CD4-positive, CD25-positive, alpha-beta regulatory T cell (primary cell): ENCODE measurements at regions not wholly inside any gene's neighbourhood (a gene's known extent, or its start where the extent isn't known, plus 50 kb on each side); places are given as distances from the start of the nearest gene placed in this dataset.
A peak's percentile ranks its signal among the peaks of the same experiment; 100 is the strongest.

ENCODE experiments used
- ATAC-seq, 2 donors: fragments of 150-1000 bp; cut with Tn5 transposase; one replicate each; pipeline ENCODE4 v1.10.0; 2021; ENCODE audit warnings: low read depth in 2 of 2, moderate number of reproducible peaks in 2 of 2, moderate library complexity in 1 of 2
- DNase-seq, 3 donors: peaks; one replicate each; pipeline versions ENCODE4 v3.0.0 to v3.0.0-alpha.2; 2012 to 2022; ENCODE audit warnings: mixed read lengths in 1 of 3
- H3K27ac ChIP-seq: one replicate; pipeline ENCODE4 v1.7.0; 2013; ENCODE audit warnings: mild to moderate bottlenecking, low read length; ENCODE audit not compliant: insufficient read depth, poor library complexity, severe bottlenecking
- H3K27me3 ChIP-seq: one replicate; pipeline ENCODE4 v1.7.0; 2013; ENCODE audit warnings: low read length; ENCODE audit not compliant: control insufficient read depth, insufficient read depth
- H3K36me3 ChIP-seq: one replicate; pipeline ENCODE4 v1.7.0; 2013; ENCODE audit warnings: mild to moderate bottlenecking, low read length, moderate library complexity; ENCODE audit not compliant: control insufficient read depth, insufficient read depth
- H3K4me1 ChIP-seq: 2 replicates; pipeline ENCODE4 v1.7.0; 2013; ENCODE audit warnings: mild to moderate bottlenecking, low read length; ENCODE audit not compliant: insufficient read depth, control insufficient read depth, poor library complexity, severe bottlenecking
- H3K4me3 ChIP-seq: one replicate; pipeline ENCODE4 v1.7.0; 2013; ENCODE audit warnings: low read depth, mild to moderate bottlenecking, low read length, moderate library complexity
- H3K9me3 ChIP-seq, 2 experiments: 1 replicate in 1 of 2; 2 replicates in 1 of 2; pipeline ENCODE4 v1.7.0; 2013; ENCODE audit warnings: low read length in 2 of 2, mild to moderate bottlenecking in 1 of 2, moderate library complexity in 1 of 2; ENCODE audit not compliant: control insufficient read depth in 2 of 2
- H3K27ac Mint-ChIP-seq, 3 donors: one replicate each; pipeline ENCODE4 v1.8.0; 2020 to 2022; ENCODE audit warnings: mild to moderate bottlenecking in 3 of 3, mixed read lengths in 3 of 3, moderate library complexity in 2 of 3
- H3K27me3 Mint-ChIP-seq: one replicate; pipeline ENCODE4 v1.8.0; 2022; ENCODE audit warnings: mild to moderate bottlenecking, mixed read lengths
- H3K36me3 Mint-ChIP-seq: one replicate; pipeline ENCODE4 v1.8.0; 2020; ENCODE audit warnings: mixed read lengths
- H3K4me1 Mint-ChIP-seq, 4 donors: one replicate each; pipeline ENCODE4 v1.8.0; 2020 to 2022; ENCODE audit warnings: mixed read lengths in 4 of 4, mild to moderate bottlenecking in 1 of 4
- H3K4me3 Mint-ChIP-seq, 4 donors: one replicate each; pipeline ENCODE4 v1.8.0; 2020 to 2022; ENCODE audit warnings: mild to moderate bottlenecking in 4 of 4, mixed read lengths in 4 of 4, moderate library complexity in 3 of 4
- H3K9me3 Mint-ChIP-seq, 7 donors: one replicate each; pipeline ENCODE4 v1.8.0; 2020 to 2022; ENCODE audit warnings: mixed read lengths in 7 of 7, mild to moderate bottlenecking in 3 of 7, moderate library complexity in 2 of 7

DNA sequence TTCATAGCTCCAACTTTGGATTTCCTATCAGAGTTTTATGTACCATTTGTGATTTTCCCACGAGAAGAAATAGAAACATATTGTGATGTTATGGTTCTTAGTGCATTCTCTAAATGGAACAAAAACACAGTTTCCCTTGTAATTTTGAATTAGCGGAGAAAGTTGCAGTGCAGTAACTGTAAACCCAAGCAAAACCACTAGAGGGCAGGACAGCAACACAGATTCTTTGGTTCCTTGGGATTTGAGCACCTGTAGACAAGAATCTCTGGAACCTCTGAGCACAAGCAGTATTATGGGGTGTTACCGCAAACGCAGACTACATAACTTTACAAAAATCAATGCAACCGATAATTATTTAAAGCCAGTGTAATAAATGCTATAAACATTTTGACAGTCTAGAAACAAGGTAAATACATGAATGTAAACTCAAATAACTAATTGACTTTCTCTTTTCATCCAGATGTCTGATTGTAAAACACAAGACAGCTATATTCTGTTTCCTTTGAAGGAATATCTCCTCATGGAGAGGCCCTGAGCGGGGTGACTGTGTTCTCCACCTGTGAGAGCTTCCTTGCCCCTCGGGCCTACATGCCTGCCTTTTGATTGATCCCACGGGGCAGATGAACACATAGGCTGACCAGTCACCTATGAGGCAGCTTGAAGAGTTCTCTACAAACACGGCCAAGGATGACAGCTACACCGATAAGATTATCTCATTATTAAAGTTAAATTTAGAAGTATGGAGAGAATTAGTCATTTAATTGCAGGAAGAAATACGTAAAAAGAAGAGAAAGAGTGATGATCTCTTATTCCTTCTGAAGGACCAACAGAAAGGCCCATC, 67.5 kb upstream of the COL21A1 start:
- no peak overlapping the region for H3K4me3 ChIP-seq
- peak in 1 of 3 donors; percentile 8 for DNase-seq
- Mint-ChIP-seq H3K27me3 (no peaks in the 10 kb centered on the region), H3K27ac (no peak overlapping the region), H3K36me3 (no peaks in the 10 kb centered on the region), H3K9me3 (no peaks in the 10 kb centered on the region), H3K4me1 (no peaks in the 10 kb centered on the region), H3K4me3 (no peak overlapping the region)
- H3K4me1 ChIP-seq = no peaks in the 10 kb centered on the region
- H3K9me3 ChIP-seq = no peaks in the 10 kb centered on the region
- no peak overlapping the region for H3K27ac ChIP-seq
- no peaks in the 10 kb centered on the region for H3K36me3 ChIP-seq
- ATAC-seq = no peak
- H3K27me3 ChIP-seq = no peaks in the 10 kb centered on the region

DNA sequence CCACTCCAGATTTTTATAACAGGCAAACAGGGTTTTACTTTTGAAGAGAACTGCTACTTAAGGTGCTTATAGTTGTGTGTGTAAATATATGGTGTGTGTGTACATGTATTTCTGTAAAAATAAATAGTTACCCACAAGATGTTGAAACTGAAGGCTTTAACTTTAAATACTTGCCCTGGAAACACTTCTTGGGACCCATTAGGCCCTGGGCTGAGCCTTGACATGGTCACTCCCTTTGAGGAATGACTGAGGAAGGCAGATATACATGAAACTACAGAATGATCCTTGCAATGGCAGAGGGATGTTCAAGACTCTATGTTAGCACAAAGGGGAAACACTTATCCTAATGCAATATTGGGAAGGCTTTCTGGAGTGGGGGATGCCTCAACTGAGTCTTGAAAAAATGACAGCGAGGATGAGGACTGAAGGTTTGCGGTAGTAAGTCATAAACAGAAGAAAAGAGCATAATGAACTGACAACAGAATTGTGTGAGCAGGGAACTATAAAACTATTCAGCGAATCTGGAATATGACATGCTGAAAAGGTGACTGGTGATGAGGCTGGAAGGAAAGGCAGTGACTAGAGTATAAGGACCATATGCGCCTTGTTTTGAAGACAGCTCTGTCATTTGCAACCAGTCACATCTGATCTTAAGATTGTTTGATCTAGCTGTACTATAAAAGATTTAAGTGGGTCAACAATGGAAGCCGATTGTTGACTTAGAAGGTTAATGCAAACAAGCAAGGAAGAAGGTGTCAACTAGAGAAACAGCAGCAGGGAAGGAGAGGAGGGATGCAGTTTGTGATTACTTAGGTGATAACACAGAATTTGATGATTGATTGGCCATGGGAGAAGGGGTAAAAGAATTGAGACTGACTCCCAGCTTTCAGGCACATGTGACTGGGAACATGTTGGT, 64.4 kb upstream of the COL21A1 start:
- ATAC-seq = no peak
- H3K9me3 ChIP-seq = no peaks in the 10 kb centered on the region
- H3K4me3 ChIP-seq = no peak overlapping the region
- peaks cover 0 to 6% (median 2%) of the 10 kb centered on the region in 7 donors for H3K9me3 Mint-ChIP-seq
- H3K4me1 Mint-ChIP-seq = no peaks in the 10 kb centered on the region
- H3K27ac ChIP-seq = no peak overlapping the region
- H3K27me3 ChIP-seq = no peaks in the 10 kb centered on the region
- H3K36me3 ChIP-seq = no peaks in the 10 kb centered on the region
- peak overlapping the region in 1 of 3 donors; percentile 35 for H3K27ac Mint-ChIP-seq
- H3K27me3 Mint-ChIP-seq = no peaks in the 10 kb centered on the region
- no peaks in the 10 kb centered on the region for H3K36me3 Mint-ChIP-seq
- DNase-seq = no peak
- no peak overlapping the region for H3K4me3 Mint-ChIP-seq
- no peaks in the 10 kb centered on the region for H3K4me1 ChIP-seq

DNA sequence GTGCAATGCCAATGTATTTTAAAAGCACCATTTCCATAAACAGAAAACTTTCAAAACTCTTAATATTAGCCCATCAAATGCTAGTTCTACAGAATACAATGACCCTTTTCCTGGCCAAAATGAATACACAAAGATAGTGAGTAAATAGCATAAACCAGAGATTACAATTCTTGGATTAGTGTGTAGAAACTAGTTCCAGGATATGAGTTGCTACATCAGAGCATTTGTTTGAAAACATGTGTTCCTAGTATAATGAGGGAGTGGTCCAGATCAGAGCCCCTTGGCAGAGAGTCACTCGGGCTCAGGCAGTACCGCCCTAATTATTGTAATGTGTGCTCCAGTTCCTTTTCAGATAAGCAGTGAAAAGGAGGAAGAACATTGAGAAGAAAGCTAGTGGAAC, 63.7 kb upstream of the COL21A1 start:
- Histone ChIP-seq H3K27me3 (no peaks in the 10 kb centered on the region), H3K4me3 (no peak overlapping the region), H3K4me1 (no peaks in the 10 kb centered on the region), H3K9me3 (no peaks in the 10 kb centered on the region), H3K27ac (no peak overlapping the region), H3K36me3 (no peaks in the 10 kb centered on the region)
- Mint-ChIP-seq H3K27me3 (no peaks in the 10 kb centered on the region), H3K9me3 (peaks cover 0 to 8% (median 3%) of the 10 kb centered on the region in 7 donors), H3K4me1 (no peaks in the 10 kb centered on the region), H3K4me3 (no peak overlapping the region), H3K27ac (no peak overlapping the region), H3K36me3 (no peaks in the 10 kb centered on the region)
- ATAC-seq (no peak), DNase-seq (no peak)

DNA sequence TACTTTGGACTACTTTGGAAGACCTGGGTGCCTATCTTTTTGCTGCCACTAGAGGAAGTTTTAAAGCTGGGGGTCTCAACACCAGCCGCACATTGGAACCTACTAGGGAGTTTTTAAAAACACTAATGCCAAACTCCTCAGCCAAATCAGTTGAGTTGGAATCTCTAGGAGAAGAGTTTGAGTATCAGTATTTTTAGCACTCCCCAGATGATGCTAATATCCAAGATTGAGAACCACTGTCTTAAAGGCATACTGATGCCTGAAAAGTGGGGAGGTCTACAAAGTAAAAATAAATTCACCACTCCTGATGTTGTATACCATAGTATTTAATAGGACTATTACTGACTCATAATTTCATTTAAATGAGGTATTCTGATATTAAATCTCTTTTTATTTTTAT, 62.9 kb upstream of the COL21A1 start:
- ATAC-seq (no peak), DNase-seq (no peak)
- H3K4me3 Mint-ChIP-seq = no peak overlapping the region
- Histone ChIP-seq H3K27me3 (no peaks in the 10 kb centered on the region), H3K9me3 (no peaks in the 10 kb centered on the region), H3K4me3 (no peak overlapping the region), H3K36me3 (no peaks in the 10 kb centered on the region), H3K27ac (no peak overlapping the region), H3K4me1 (no peaks in the 10 kb centered on the region)
- H3K9me3 Mint-ChIP-seq = peaks cover 0 to 8% (median 3%) of the 10 kb centered on the region in 7 donors
- no peak overlapping the region for H3K27ac Mint-ChIP-seq
- H3K4me1 Mint-ChIP-seq = no peaks in the 10 kb centered on the region
- no peaks in the 10 kb centered on the region for H3K36me3 Mint-ChIP-seq
- no peaks in the 10 kb centered on the region for H3K27me3 Mint-ChIP-seq

DNA sequence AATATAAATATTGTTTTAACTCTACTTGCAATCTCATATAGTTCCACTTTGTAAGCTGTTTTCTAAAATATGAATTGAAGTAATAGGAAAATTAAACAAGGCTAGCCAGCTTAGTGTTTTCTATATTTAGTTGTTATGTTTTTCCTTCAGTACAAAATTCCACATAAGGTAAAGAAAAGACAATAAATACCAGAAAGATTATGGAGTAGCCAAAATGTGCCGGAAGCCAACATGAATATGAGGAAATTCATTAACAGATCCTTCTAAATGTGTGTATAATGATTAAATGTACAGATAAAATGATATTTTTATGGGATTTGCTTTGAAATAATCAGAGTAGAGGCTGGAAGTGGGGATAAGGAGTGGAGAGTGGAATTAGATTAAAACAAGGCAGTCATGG, 52.5 kb upstream of the COL21A1 start:
- no peaks in the 10 kb centered on the region for H3K4me1 ChIP-seq
- no peaks in the 10 kb centered on the region for H3K27me3 Mint-ChIP-seq
- no peaks in the 10 kb centered on the region for H3K36me3 Mint-ChIP-seq
- no peaks in the 10 kb centered on the region for H3K4me1 Mint-ChIP-seq
- no peaks in the 10 kb centered on the region for H3K36me3 ChIP-seq
- H3K4me3 ChIP-seq = no peak overlapping the region
- H3K27me3 ChIP-seq = no peaks in the 10 kb centered on the region
- DNase-seq (no peak), ATAC-seq (no peak)
- H3K27ac Mint-ChIP-seq = no peak overlapping the region
- peaks cover 0 to 5% (median 0%) of the 10 kb centered on the region in 7 donors for H3K9me3 Mint-ChIP-seq
- peak overlapping the region in 1 of 4 donors; percentile 5 for H3K4me3 Mint-ChIP-seq
- no peaks in the 10 kb centered on the region for H3K9me3 ChIP-seq
- no peak overlapping the region for H3K27ac ChIP-seq

DNA sequence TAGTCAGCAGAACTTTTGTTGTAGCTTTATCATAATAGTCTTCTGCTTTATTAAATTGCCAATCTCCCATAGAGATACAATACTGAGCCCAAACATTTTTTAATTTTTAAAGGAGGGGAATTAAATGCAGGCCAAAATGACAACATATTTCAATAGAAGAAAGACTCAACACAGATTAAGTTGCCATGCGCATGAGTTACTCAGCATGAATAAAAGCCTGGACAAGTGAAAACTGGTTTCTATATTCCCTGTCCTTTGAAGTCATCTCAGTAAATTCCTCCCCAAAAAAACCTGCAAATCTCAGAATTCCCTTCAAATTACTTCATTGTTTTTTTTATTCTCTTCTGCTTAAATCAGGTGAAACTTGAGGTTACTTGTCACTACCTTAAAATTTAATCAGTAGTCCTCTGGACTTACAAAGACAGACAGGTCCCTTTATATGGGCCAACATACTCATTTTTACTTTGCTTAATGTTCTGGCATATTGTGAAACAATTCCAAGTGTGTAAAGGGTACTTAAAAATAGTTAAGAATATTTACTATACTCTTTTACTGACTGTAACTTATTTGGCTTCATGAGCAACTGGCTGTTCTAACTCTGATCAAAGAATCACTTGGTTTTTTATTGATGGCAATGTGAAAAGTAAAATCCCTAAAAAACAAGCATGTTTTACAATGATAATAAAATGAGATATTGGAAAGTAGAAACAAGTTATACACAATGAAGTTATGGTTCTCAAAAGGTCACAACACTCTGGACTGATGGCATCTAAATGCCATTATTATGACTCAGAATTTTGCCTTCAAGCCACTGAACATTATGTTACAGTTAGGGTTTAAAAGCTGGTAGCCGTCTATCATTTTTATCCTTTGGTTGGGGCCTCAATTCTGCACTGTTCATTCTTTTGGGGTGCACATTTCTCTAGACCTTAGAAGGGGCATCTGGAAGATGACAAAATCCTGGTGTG, 49.9 kb upstream of the COL21A1 start:
- no peak overlapping the region for H3K4me3 Mint-ChIP-seq
- no peak overlapping the region for H3K27ac Mint-ChIP-seq
- Histone ChIP-seq H3K36me3 (no peaks in the 10 kb centered on the region), H3K9me3 (no peaks in the 10 kb centered on the region), H3K4me3 (no peak overlapping the region), H3K27ac (no peak overlapping the region), H3K4me1 (no peaks in the 10 kb centered on the region), H3K27me3 (no peaks in the 10 kb centered on the region)
- peaks cover 0 to 4% (median 0%) of the 10 kb centered on the region in 7 donors for H3K9me3 Mint-ChIP-seq
- no peaks in the 10 kb centered on the region for H3K27me3 Mint-ChIP-seq
- no peak for ATAC-seq
- no peak for DNase-seq
- H3K36me3 Mint-ChIP-seq = no peaks in the 10 kb centered on the region
- no peaks in the 10 kb centered on the region for H3K4me1 Mint-ChIP-seq
